Mesodermal cell (in vitro differentiated cells): ENCODE measurements at regions not wholly inside any gene's neighbourhood (a gene's known extent, or its start where the extent isn't known, plus 50 kb on each side); places are given as distances from the start of the nearest gene placed in this dataset.

Experiments
- H3K27ac ChIP-seq: 2 replicates; pipeline ENCODE4 v1.7.0; 2013; ENCODE audit warnings: mild to moderate bottlenecking, low read depth, low read length, moderate library complexity; ENCODE audit not compliant: severe bottlenecking
- H3K36me3 ChIP-seq: 2 replicates; pipeline ENCODE4 v1.7.1; 2013; ENCODE audit warnings: mild to moderate bottlenecking, low read length, moderate library complexity; ENCODE audit not compliant: control insufficient read depth, insufficient read depth
- H3K4me1 ChIP-seq: one replicate; pipeline ENCODE4 v1.7.1; 2013; ENCODE audit warnings: mild to moderate bottlenecking, low read length; ENCODE audit not compliant: insufficient read depth, control insufficient read depth, poor library complexity, severe bottlenecking
- H3K4me3 ChIP-seq: 2 replicates; pipeline ENCODE4 v1.7.0; 2013; ENCODE audit warnings: low read length, control low read depth, mild to moderate bottlenecking; ENCODE audit not compliant: insufficient read depth, poor library complexity, severe bottlenecking; ENCODE audit errors: extremely low read depth
- H3K9me3 ChIP-seq: 2 replicates; pipeline ENCODE4 v1.7.1; 2013; ENCODE audit warnings: mild to moderate bottlenecking, low read length, moderate library complexity; ENCODE audit not compliant: control insufficient read depth
- WGBS, 2 experiments: methylation state at CpG; one replicate each; pipeline ENCODE4 v1.1.5; 2013; ENCODE audit warnings: missing lambda C conversion rate in 2 of 2; ENCODE audit not compliant: insufficient coverage in 2 of 2; 5-methylcytosine and 5-hydroxymethylcytosine counted together

- Histone ChIP-seq H3K4me1 (no peaks in the 10 kb centered on the region), H3K9me3 (no peaks in the 10 kb centered on the region), H3K4me3 (no peak overlapping the region), H3K27ac (no peak overlapping the region), H3K36me3 (no peaks in the 10 kb centered on the region)
- WGBS, 2 experiments, result 17 to 32% methylated on average over 2 to 3 of the region's 4 CpGs
These were observed 278.5 kb upstream of the PLEKHG7 start for GRCh38 chr12:92424338-92424737.

GRCh38 chr12:92421701-92422100, 276.1 kb upstream of the BTG1 start:
- Histone ChIP-seq H3K4me1 (no peaks in the 10 kb centered on the region), H3K9me3 (no peaks in the 10 kb centered on the region), H3K27ac (no peak overlapping the region), H3K36me3 (no peaks in the 10 kb centered on the region), H3K4me3 (no peak overlapping the region)

- no peaks in the 10 kb centered on the region for H3K9me3 ChIP-seq
- no CpG with 5 or more reads among the region's 1 CpG for WGBS, 2 experiments
- H3K27ac ChIP-seq, result no peak overlapping the region
- H3K4me3 ChIP-seq, result no peak overlapping the region
- no peaks in the 10 kb centered on the region for H3K4me1 ChIP-seq
- no peaks in the 10 kb centered on the region for H3K36me3 ChIP-seq
These were observed 275.4 kb upstream of the BTG1 start for GRCh38 chr12:92421042-92421441.

DNA sequence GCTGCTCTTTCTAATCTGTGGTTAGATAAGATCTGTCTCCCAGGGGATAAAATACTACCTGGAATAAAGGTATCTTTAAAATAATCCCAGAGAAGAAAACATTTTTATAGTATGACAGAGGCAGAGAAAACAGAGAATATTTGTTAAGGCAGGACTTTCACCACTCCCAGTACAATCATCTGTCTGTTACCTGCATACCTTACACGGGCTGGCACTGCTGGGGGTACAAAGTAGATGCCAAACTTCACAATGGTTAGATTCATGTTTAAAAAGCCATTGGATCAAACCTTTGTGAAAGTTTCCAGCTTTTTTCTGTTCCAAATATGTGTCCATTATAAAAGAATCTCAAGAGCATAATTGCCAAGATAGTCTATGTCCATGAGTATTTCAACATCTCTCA, 273.6 kb upstream of the BTG1 start:
- 80% methylated on average over 1 of the region's 1 CpG; no CpG with 5 or more reads in 1 of the 2 experiments for WGBS, 2 experiments
- Histone ChIP-seq H3K9me3 (no peaks in the 10 kb centered on the region), H3K4me3 (no peak overlapping the region), H3K27ac (no peak overlapping the region), H3K36me3 (no peaks in the 10 kb centered on the region), H3K4me1 (no peaks in the 10 kb centered on the region)

DNA sequence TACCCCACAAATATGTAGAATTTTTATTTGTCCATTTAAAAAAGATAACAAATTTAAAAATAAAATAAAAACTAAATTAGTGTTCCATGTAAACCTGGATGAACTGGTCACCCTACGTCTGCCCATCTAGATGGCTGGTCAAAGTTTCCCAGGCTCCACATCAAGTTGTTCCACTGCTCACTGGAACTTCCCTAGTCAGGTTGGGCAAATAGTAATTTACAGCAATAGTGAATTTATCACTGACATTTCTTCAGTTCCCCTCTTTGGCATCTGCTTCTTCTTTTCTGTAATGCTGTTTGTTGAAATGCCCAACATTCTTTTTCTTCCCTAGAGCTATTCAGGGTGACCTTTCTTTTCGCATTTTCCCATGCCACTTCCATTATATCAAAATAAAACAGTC, 272.7 kb upstream of the BTG1 start:
- Histone ChIP-seq H3K4me1 (no peaks in the 10 kb centered on the region), H3K4me3 (no peak overlapping the region), H3K27ac (no peak overlapping the region), H3K9me3 (no peaks in the 10 kb centered on the region), H3K36me3 (no peaks in the 10 kb centered on the region)
- WGBS, 2 experiments, result 100% methylated on average over 1 to 2 of the region's 2 CpGs

DNA sequence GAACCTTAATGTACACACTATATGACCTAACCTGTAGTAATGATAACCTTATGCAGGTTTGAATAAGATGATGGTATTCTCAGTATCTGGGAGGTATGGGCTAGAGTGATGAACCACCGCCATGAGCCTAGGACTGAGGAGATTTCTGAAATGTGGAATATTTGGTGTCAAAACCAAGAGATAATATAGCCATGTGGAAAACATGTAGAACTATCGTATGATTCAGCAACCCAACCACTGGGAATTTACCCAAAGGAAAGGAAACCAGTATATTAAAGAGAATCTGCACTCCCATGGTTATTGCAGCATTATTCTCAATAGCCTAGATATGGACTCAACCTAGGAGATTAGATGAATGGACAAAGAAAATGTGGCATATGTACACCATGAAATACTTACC, 271.7 kb upstream of the BTG1 start:
- no peaks in the 10 kb centered on the region for H3K4me1 ChIP-seq
- no peak overlapping the region for H3K4me3 ChIP-seq
- no peaks in the 10 kb centered on the region for H3K36me3 ChIP-seq
- WGBS, 2 experiments, result 67 to 100% methylated on average over 1 of the region's 2 CpGs
- H3K27ac ChIP-seq, result no peak overlapping the region
- H3K9me3 ChIP-seq, result no peaks in the 10 kb centered on the region

GRCh38 chr12:92416385-92416812, 270.8 kb upstream of the BTG1 start:
- Histone ChIP-seq H3K4me1 (no peaks in the 10 kb centered on the region), H3K36me3 (no peaks in the 10 kb centered on the region), H3K27ac (no peak overlapping the region), H3K4me3 (no peak overlapping the region), H3K9me3 (no peaks in the 10 kb centered on the region)
- 71% methylated on average over 1 of the region's 4 CpGs; no CpG with 5 or more reads in 1 of the 2 experiments for whole genome bisulfite sequencing, 2 experiments

GRCh38 chr12:92414170-92415070, 268.8 kb upstream of the BTG1 start:
- WGBS, 2 experiments, result 100% methylated on average over 1 to 2 of the region's 5 CpGs
- Histone ChIP-seq H3K4me3 (no peak overlapping the region), H3K36me3 (no peaks in the 10 kb centered on the region), H3K9me3 (no peaks in the 10 kb centered on the region), H3K4me1 (no peaks in the 10 kb centered on the region), H3K27ac (no peak overlapping the region)

- Histone ChIP-seq H3K9me3 (no peaks in the 10 kb centered on the region), H3K27ac (no peak overlapping the region), H3K4me1 (no peaks in the 10 kb centered on the region), H3K36me3 (no peaks in the 10 kb centered on the region), H3K4me3 (no peak overlapping the region)
- 88 to 94% methylated on average over 1 to 3 of the region's 3 CpGs for WGBS, 2 experiments
These were observed 267.6 kb upstream of the BTG1 start for GRCh38 chr12:92413286-92413685.

DNA sequence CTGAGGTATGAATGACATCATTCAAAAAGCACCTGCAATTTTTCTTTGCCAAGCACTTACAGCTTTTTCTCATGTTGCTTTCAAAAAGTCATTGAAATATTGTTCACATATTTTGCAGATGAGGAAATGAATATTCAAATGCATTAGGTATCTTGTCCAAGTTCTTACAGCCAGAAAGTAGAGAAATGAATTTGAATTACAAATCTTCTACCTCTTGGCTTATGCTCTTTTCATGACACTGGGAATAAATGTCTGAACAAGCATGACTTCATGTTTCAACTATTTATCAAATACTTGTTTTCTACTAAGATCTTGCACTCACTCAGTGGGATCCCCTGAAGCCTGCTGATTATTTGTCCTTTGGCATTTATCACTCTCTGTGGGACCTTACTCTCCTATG, 267.2 kb upstream of the BTG1 start:
- Histone ChIP-seq H3K4me1 (no peaks in the 10 kb centered on the region), H3K9me3 (no peaks in the 10 kb centered on the region), H3K4me3 (no peak overlapping the region), H3K27ac (no peak overlapping the region), H3K36me3 (no peaks in the 10 kb centered on the region)

DNA sequence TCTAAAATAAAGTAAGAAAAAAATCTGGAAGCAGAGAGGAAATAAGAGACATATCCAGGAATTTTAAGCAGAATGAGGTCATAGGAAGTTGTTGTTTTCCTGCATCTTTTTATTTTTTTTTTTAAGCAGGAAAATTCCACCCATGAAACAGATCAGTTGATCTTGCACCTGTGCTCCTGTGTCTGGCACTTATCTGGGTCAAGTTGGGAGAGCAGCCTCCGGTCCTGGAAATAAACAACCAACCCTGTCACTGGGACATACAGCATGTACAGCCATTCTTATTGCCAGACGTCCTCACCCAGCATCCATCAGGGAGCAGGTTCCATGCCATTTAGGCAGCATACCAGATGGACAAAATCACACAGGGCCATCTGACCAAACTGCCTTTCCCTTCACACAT, 266.0 kb upstream of the BTG1 start:
- Histone ChIP-seq H3K27ac (no peak overlapping the region), H3K36me3 (no peaks in the 10 kb centered on the region), H3K9me3 (no peaks in the 10 kb centered on the region), H3K4me3 (no peak overlapping the region), H3K4me1 (no peaks in the 10 kb centered on the region)
- 69 to 83% methylated on average over 2 of the region's 2 CpGs for WGBS, 2 experiments
